C1 segment of cervical spinal cord (tissue), 14 donors: ENCODE measurements at regions not wholly inside any gene's neighbourhood (a gene's known extent, or its start where the extent isn't known, plus 50 kb on each side); places are given as distances from the start of the nearest gene placed in this dataset.
"Not testable (repeated sequence)": the region's sequence is repeated elsewhere in the genome, so short reads cannot be mapped to it uniquely, and the experiment has no call there.

Experiments used
- DNase-seq, 14 donors: peaks; one replicate each; lab custom pipeline; 2025; lab: John Stamatoyannopoulos, UW

GRCh38 chr11:36744375-36745168, 146.5 kb upstream of the RAG2 start:
- DNase-seq = peak in 10 of 14 donors; percentile 3 to 58 (median 26)

GRCh38 chr11:36743039-36743438, 145.0 kb upstream of the RAG2 start:
- no peak for DNase-seq

- DNase-seq = no peak
These were observed 143.5 kb upstream of the RAG2 start for GRCh38 chr11:36741515-36741914.

GRCh38 chr11:36738292-36738861, 140.3 kb upstream of the RAG2 start:
- no peak for DNase-seq

GRCh38 chr11:36736103-36736502, 138.1 kb upstream of the RAG2 start:
- DNase-seq = no peak

- not testable (repeated sequence) for DNase-seq
These were observed 135.7 kb upstream of the RAG2 start for GRCh38 chr11:36733721-36734120.

- no peak for DNase-seq
These were observed 132.7 kb upstream of the RAG2 start for GRCh38 chr11:36730761-36731160.

- no peak for DNase-seq
These were observed 131.8 kb upstream of the RAG2 start for GRCh38 chr11:36729825-36730224.

- no peak for DNase-seq
These were observed 128.4 kb upstream of the RAG2 start for GRCh38 chr11:36726420-36726819.

GRCh38 chr11:36724742-36725385, 126.8 kb upstream of the RAG2 start:
- DNase-seq = no peak

- DNase-seq = no peak
These were observed 124.4 kb upstream of the RAG2 start for GRCh38 chr11:36722421-36722820.

GRCh38 chr11:36719358-36720107, 121.5 kb upstream of the RAG2 start:
- no peak for DNase-seq

GRCh38 chr11:36718451-36718850, 120.4 kb upstream of the RAG2 start:
- no peak for DNase-seq

GRCh38 chr11:36713715-36714114, 115.7 kb upstream of the RAG2 start:
- peak in 4 of 14 donors; percentile 15 to 26 (median 17) for DNase-seq

GRCh38 chr11:36711104-36711825, 113.2 kb upstream of the RAG2 start:
- DNase-seq = no peak
